ENCODE measurements at regions not wholly inside any gene's neighbourhood (a gene's known extent, or its start where the extent isn't known, plus 50 kb on each side); places are given as distances from the start of the nearest gene placed in this dataset.

DNA sequence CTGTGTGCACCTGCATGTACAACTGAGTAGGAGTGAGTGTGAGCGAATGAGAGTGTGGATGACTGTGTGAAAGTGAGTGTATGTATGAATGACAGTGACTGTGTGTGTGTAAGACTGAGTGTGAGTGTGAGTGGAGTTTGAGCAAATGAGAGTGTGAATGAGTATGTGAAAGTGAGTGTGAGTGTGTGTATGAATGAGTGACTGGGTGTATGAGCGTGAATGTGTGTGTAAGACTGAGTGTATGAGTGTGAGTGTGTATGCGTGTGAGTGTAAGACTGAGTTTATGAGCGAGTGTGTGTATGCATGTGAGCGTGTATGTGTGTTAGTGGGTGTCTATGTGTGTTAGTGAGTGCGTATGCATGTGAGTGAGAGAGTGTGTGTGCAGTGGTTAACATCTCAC, 220.8 kb downstream of the QKI start:
- H3K27ac ChIP-seq (ENCODE audit: low read depth, low read length) = no peak overlapping the region
- no peaks in the 10 kb centered on the region for H3K27me3 ChIP-seq (ENCODE audit: control insufficient read depth, insufficient read depth, low read length)
- no peaks in the 10 kb centered on the region for H3K36me3 ChIP-seq (ENCODE audit: control insufficient read depth, insufficient read depth, low read length)
- H3K4me3 ChIP-seq (ENCODE audit: low read depth, low read length) = no peak overlapping the region
- peaks cover 18% of the 10 kb centered on the region for H3K4me1 ChIP-seq (ENCODE audit: control insufficient read depth, insufficient read depth, low read length)
- no peaks in the 10 kb centered on the region for H3K9me3 ChIP-seq (ENCODE audit: control insufficient read depth, insufficient read depth, low read length)
- H3K9ac ChIP-seq (ENCODE audit: low read depth, low read length) = no peak overlapping the region

- Histone ChIP-seq H3K4me3 (ENCODE audit: low read depth, low read length) (no peak overlapping the region), H3K27me3 (ENCODE audit: control insufficient read depth, insufficient read depth, low read length) (no peaks in the 10 kb centered on the region), H3K27ac (ENCODE audit: low read depth, low read length) (no peak overlapping the region), H3K9me3 (ENCODE audit: control insufficient read depth, insufficient read depth, low read length) (0 out of 2 replicates have a peak, but pooled peaks cover under 1% of the 10 kb centered on the region), H3K4me1 (ENCODE audit: control insufficient read depth, insufficient read depth, low read length) (peaks cover 18% of the 10 kb centered on the region), H3K36me3 (ENCODE audit: control insufficient read depth, insufficient read depth, low read length) (no peaks in the 10 kb centered on the region), H3K9ac (ENCODE audit: low read depth, low read length) (no peak overlapping the region)
These were observed 220.0 kb downstream of the QKI start for GRCh38 chr6:163634211-163635171.

GRCh38 chr6:163630991-163631390, 216.5 kb downstream of the QKI start:
- Histone ChIP-seq H3K9me3 (ENCODE audit: control insufficient read depth, insufficient read depth, low read length) (0 out of 2 replicates have a peak, but pooled peaks cover 3% of the 10 kb centered on the region), H3K4me3 (ENCODE audit: low read depth, low read length) (no peak overlapping the region), H3K4me1 (ENCODE audit: control insufficient read depth, insufficient read depth, low read length) (peaks cover 11% of the 10 kb centered on the region), H3K27ac (ENCODE audit: low read depth, low read length) (no peak overlapping the region), H3K27me3 (ENCODE audit: control insufficient read depth, insufficient read depth, low read length) (no peaks in the 10 kb centered on the region), H3K9ac (ENCODE audit: low read depth, low read length) (no peak overlapping the region), H3K36me3 (ENCODE audit: control insufficient read depth, insufficient read depth, low read length) (no peaks in the 10 kb centered on the region)

- no peaks in the 10 kb centered on the region for H3K27me3 ChIP-seq (ENCODE audit: control insufficient read depth, insufficient read depth, low read length)
- H3K9me3 ChIP-seq (ENCODE audit: control insufficient read depth, insufficient read depth, low read length) = 0 out of 2 replicates have a peak, but pooled peaks cover 3% of the 10 kb centered on the region
- no peak overlapping the region for H3K27ac ChIP-seq (ENCODE audit: low read depth, low read length)
- peaks cover 7% of the 10 kb centered on the region; the same call in 1 of the 2 replicates for H3K4me1 ChIP-seq (ENCODE audit: control insufficient read depth, insufficient read depth, low read length)
- no peak overlapping the region for H3K4me3 ChIP-seq (ENCODE audit: low read depth, low read length)
- no peak overlapping the region for H3K9ac ChIP-seq (ENCODE audit: low read depth, low read length)
- H3K36me3 ChIP-seq (ENCODE audit: control insufficient read depth, insufficient read depth, low read length) = no peaks in the 10 kb centered on the region
These were observed 216.1 kb downstream of the QKI start for GRCh38 chr6:163630572-163630971.

GRCh38 chr6:163630096-163630495, 215.6 kb downstream of the QKI start:
- no peak overlapping the region for H3K4me3 ChIP-seq (ENCODE audit: low read depth, low read length)
- H3K27ac ChIP-seq (ENCODE audit: low read depth, low read length) = no peak overlapping the region
- no peak overlapping the region for H3K9ac ChIP-seq (ENCODE audit: low read depth, low read length)
- no peaks in the 10 kb centered on the region for H3K27me3 ChIP-seq (ENCODE audit: control insufficient read depth, insufficient read depth, low read length)
- peaks cover 2% of the 10 kb centered on the region; the same call in 1 of the 2 replicates for H3K4me1 ChIP-seq (ENCODE audit: control insufficient read depth, insufficient read depth, low read length)
- no peaks in the 10 kb centered on the region for H3K36me3 ChIP-seq (ENCODE audit: control insufficient read depth, insufficient read depth, low read length)
- 0 out of 2 replicates have a peak, but pooled peaks cover 3% of the 10 kb centered on the region for H3K9me3 ChIP-seq (ENCODE audit: control insufficient read depth, insufficient read depth, low read length)

All from HUES48 (cell line).